ENCODE measurements at regions not wholly inside any gene's neighbourhood (a gene's known extent, or its start where the extent isn't known, plus 50 kb on each side); places are given as distances from the start of the nearest gene placed in this dataset.
A peak's percentile ranks its signal among the peaks of the same experiment; 100 is the strongest.
"Not testable (repeated sequence)": the region's sequence is repeated elsewhere in the genome, so short reads cannot be mapped to it uniquely, and the experiment has no call there.

DNA sequence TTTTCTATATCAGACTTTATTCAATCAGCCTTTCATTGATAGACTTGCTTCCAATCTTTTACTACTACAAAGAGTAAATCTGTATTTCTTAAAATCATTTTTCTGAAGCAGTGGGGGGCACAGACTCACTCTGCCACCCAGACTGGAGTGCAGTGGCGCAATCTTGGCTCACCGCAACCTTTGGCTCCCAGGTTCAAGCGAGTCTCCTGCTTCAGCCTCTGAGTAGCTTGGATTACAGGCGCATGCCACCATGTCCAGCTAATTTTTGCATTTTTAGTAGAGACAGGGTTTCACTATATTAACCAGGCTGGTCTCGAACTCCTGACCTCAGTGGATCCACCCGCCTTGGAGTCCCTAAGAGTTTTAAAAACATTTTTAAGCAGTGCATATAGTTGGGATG lies 270.6 kb upstream of the REG3G start:
- no peak for DNase-seq

DNA sequence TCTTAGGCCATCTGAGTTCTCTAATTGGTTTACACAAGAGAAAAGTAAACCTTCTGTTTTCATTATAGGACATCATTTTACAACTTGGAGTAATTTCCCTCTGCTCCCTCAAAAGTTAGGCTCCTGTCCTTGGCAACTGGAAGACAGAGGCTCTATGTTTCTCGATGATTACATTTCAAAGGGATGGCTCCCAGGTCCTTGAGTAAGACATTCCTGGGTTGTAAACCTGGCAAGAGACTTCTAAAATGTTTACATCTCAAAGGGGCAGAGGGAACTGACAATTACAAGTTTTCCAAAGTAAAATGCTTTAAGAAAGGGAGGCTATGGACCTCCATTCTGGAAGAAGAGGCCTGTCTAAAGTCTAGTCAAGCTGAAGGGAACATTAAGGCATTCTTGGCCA lies 268.3 kb upstream of the REG3G start:
- no peak for DNase-seq

DNA sequence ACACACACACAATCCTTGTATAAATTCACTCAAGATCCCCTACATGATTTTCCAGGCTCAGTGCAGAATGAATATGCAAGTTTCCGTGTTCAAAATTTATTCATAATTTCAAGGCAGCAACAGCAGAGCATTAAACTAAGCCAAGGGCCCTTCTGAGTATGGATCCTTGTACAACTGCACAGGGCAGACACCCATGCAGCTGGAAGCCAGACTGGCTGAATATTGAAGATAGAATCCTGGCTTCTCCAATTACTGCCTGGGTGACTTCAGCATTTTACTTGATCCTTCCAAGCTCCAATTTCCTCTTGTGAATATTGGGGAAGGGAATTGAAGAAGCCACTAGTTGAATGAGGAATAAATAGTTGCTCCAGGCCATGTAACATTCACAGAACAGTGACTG lies 267.9 kb upstream of the REG3G start:
- DNase-seq, result no peak

DNA sequence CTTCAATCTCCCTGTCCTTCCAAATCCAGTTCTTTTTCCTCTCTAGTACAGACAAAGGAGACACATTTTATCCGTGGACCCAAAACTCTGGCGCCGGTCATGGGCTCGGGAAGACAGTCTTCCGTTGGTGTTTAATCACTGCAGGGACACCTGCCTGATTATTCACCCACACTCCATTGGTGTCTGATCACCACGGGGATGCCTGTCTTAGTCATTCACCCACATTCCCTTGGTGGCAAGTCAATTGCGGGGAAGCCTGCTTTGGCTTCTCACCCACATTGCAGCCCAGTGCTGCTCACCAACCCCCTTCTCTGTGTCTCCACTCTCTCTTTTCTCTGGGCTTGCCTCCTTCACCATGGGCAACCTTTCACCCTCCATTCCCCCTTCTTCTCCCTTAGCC lies 266.7 kb upstream of the REG3G start:
- not testable (repeated sequence) for DNase-seq

DNA sequence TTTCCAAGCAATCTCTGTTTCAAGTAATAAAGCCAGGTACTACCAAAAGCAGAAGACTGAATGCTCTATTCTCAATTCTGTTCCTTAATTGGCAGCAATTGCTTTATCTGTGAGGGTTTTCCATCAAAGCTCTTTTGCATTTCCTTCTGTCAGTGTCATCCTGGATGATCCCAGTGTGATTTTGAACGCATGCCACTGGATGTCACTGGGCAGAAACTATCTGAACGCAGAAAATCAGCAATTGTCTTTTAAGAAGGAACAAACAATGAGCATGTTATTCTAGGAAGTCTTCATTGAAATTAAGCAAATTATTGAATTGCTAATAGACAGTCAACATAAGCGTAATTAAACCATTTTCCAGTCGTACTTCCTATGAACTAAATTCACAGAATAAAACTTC lies 259.0 kb upstream of the REG3G start:
- no peak for DNase-seq

DNA sequence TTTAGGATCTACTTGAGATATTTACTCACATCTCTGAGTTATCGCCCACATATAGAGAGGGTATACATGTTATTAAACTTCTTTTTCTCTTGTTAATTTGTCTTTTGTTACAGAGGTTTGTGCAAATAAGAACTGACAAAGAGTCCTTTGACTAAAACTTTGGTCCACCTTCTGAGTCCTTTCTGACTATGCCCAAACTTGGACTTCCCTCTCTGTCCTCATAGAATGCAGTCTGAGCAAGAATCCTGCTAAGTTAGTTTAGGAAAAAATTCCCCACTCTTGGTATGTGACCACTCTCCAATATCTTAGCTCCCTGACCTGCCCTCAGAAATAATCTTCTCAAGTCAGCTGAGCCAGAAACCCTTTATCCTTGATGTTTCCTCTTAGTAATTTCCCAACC lies 257.5 kb upstream of the REG3G start:
- DNase-seq, result no peak

DNA sequence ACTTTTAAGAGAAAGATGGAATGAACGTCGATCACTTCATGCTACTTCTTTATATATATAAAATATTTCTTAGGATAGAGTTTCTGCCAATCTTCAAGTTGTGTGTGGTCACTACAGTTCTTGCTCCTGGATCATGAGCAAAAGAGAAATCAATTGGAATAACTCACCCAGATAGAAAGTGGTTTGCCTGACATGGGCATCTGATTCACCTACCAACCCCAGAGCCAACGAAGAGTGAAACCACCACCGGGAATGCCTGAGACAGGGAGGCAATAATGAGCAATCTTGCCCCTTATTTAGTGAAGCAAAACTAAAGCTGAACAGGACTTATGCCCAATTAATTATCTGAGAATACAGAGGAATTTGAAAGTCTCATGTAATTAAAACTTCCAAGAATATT lies 250.2 kb upstream of the REG3G start:
- no peak for DNase-seq

DNA sequence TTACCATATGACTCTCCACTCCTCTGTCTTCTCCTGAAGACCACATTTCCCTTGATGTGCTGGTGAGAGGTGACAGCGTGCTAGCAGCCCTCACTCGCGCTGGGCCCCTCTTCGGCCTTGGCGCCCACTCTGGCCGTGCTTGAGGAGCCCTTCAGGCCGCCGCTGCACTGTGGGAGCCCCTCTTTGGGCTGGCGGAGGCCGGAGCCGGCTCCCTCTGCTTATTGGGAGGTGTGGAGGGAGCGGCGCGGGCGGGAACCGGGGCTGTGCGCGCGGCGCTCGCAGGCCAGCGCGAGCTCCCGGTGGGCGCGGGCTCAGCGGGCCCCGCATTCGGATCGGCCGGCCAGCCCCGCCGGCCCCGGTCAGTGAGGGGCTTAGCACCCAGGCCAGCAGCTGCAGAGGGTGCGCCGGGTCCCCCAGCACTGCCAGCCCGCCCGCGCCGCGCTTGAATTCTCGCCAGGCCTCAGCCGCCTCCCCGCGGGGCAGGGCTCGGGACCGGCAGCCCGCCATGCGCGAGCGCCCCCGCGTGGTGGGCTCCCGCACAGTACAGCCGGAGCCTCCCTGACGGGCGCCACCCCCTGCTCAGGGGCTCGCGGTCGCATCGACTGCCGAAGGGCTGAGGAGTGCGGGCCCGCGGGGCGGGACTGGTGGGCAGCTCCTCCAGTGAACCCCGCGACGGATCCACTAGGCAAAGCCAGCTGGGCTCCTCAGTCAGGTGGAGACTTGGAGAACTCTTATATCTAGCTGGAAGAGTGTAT lies 246.6 kb upstream of the REG3G start:
- DNase-seq, result no peak

DNA sequence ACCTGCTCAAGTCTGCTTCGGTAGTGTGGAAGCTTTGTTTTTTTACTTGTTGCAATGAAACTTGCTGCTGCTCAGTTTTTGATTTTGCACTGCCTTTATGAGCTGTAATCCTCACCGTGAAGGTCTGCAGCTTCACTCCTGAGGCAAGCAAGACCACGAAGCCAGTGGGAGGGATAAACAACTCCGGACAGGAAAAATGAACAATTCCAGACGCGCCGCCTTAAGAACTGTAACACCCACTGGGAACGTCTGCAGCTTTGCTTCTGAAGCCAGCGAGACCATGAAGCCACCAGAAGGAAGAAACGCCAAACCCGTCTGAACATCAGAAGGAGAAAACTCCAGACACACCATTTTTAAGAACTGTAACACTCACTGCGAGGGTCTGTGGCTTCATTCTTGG lies 245.7 kb upstream of the REG3G start:
- no peak for DNase-seq

DNA sequence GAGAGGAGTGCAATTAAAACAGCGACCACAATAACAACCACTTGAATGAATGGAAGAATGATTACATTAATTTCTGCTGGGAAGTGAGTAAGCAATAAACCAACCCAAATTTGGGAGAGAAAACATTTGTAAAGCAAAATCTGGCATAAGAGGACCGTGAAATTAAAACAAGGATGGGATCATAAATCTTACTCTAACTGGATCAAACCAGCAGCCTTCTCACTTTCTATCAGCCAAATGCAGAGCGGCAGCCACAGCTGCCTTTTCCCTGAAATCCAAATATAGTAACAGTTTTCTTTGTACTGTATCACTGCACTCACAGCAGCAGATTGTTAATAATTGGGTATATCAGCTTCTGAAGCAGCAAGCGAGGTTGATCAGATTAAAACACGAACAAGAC lies 245.2 kb upstream of the REG3G start:
- DNase-seq, result no peak

DNA sequence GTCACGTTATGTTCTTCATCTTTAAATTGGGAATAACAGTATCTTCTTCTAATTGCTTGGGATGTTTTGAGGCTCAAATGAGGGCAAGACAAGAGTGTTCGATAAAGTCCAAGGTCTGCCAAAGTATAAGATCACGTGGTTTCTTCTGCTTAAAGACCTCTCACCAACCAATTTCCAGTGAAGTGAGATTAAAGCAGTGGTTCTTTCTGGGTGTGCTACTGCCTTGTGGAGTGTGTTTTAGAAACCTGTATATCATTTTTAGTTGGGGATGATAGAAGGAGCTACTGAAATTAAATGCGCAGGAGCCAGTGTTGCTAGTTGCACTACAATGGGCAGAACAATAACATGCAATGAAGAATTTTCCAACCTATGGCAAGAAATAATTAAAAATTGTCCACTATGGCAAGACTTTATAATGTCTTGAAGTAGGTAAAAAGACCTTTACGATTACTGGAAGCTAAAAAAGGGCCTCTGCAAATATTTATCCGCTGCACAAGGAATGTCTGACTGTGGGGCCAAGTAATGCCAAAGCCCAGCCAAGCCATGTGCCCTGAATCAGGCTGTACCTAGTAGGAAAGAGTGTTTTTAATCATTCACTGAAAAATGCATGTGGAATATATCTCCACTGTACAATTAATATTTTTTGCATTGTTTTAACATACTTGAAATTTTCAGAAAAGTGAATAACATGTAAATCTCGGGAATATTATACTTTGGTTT lies 244.5 kb upstream of the REG3G start:
- no peak for DNase-seq

DNA sequence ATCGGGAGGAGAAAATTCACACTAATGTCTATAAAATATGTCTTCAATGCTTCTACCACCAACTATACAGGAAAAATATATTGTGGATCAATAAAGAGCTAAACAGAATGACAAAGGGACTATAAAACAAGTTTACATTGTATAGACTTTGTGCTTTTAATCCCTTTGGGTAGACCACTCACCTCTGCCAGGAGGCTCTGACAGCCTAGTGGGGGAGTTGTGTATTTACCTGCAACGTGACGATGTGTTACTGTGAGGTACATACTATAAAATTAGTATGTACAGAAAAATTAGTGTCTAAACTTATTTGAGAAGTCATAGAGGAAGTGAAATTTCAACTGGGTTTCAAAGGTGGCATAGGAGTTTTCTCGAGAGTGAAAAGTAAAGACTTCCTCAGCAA lies 243.3 kb upstream of the REG3G start:
- DNase-seq, result no peak

DNA sequence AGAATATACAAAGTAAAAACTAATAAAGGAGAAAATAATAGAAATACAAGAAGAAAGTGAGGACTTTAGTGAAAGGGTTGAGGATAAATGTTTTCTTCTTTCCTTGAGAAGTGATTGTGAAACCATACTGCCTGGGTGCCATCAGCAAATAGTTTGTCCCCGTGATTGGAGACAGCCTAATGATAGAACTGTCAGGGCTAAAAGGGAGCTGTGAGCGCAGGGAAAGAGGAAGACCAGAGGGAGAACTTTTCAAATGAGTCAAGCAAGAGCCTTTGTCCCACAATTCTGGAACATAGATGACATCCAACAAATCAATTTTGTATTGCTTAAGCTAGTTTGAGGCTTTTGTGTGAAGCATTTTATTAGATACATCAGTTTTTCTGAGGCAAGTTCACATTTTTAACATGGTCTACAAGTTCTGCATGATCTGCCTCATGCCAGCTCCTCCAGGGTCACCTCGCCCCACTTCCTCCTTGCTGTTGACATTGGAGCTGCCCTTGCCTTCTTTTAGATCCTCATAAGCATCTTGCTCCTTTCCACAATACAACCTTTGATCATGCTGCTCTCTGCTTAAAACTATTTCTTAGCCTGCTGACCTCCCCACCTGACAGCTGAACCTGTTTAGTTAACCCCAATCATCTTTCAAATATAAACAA lies 213.4 kb upstream of the REG3G start:
- DNase-seq, result no peak

DNA sequence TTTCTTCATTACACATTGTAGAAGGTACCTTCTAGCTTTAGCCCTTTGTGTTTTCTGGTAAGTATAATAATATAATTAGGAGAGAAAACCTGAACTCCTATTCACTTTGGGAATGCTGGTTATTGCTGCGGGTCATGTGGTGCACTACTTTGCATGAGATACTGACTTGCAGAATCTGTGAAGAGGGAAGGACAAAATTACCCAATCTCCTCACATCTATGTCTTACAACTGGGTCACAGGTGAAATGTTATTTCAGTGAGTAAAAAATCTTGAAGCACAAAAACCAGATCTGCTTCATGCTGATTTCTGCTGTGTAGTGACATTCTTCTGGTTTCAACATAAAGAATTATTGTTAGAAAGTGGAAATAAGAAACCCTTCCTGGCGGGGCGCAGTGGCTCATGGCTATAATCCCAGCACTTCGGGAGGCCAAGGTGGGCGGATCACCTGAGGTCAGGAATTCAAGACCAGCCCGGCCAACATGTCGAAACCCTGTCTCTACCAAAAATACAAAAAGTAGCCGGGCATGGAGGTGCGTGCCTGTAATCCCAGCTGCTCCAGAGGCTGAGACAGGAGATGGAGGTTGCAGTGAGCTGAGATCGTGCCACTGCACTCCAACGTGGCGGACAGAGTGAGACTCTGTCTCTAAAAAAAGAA lies 211.0 kb upstream of the REG3G start:
- no peak for DNase-seq

DNA sequence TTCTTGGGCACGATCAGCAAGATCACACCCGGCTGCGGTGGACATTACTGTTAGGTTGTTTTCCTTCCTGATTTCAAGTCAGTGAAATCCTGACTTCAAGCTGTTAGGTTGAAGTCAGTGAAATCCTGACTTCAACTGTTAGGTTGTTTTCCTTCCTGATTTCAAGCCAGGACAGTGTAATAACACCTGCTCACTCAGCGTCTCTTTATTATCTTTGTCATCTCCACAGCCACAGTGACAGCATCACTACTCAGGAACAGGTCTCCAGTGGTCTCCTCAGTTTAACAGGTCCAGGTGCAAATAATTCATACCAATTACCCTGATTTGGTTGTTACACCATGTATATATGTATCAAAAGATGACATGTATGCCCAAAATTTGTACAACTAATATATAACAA lies 208.1 kb upstream of the REG3G start:
- DNase-seq, result peak; percentile 17

DNA sequence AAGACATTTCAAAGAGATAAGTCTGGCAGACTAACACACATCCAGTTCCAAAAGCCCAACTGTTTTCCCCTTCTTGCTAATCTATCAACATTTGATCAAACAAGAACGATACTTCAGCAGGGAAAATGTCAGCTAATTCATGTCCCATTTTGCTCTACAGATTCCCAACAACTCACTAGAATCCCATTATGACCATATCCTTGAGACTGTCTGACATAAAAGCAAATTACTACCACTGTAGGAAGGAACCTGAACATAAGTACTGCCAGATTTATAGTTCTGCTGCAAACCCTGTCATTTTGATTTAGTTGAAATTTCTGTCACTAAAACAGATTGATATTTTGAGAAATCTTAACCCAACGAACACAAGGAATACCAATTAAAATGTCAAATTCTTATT lies 193.0 kb upstream of the REG3G start:
- no peak for DNase-seq

DNA sequence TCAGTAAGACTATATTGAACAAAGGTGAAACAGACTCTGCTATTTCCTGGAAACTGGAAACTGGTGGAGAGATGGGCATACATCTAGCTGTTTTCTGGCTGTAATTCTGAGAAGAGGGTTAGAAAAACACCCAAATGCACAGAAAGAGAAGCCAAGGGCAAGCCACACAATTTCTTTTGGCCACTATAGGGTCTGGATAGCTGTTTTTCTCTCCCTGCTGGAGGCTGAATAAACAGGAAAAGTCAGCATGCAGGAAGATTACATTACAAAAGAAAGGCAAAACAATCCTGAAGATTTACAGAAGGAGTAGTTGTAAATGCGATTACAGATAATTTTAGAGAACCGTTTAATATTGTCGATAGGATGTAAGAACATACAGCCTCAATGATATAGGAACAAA lies 186.2 kb upstream of the REG3G start:
- no peak for DNase-seq

DNA sequence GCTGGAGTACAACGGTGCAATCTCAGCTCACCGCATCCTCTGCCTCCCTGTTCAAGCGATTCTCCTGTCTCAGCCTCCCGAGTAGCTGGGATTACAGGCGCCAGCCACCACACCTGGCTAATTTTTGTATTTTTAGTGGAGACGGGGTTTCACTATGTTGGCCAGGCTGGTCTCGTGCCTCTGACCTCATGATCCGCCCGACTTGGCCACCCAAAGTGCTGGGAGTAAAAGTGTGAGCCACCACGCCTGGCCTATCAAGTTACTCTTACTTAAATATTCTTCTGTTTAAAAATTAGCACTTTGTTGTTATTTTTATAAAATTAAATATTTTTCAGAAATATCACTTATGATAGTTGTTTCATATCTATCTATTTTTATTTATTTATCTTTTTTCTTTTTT lies 185.2 kb upstream of the REG3G start:
- not testable (repeated sequence) for DNase-seq

DNA sequence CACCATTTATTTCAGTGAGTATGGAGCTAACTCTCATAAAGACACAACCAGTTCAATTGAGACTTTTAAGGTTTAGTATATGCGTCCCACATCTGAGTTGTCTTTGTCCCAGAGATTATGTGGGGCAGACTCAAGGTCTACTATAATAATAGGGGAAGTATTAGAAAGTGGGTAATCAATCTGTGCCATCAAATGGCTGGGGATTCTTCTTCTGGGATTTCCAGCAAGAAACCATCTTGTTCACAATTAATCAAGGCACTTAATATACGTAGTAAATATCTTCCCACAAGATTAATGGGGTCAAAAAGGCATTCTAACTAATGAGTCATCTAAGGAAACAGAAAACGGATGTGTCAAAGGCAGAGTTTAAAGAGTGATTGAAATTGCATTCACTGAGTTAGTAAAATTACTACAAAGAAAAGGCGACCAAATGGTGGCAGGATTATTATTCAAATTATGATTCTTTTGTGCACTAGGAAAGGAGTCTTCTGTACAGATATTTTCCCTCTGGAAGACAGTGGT lies 179.8 kb upstream of the REG3G start:
- no peak for DNase-seq

DNA sequence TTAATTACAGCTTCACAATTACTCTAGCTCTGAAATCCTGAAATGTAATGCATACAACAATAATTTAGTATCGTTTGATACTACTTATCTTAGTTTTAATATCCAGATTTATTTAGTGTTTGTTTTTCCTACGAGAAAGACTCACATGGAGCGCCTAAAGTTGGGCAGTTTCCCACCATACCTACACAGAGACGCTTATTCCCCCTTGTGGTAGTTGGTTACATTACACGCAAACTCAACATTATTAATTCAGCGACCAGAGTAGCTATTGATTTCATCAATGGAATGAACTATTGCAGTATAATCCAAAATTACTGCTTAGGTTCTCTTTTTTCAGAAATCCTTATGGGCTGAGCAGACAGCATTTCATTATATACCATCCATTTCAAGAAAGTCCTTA lies 164.0 kb upstream of the REG3G start:
- DNase-seq, result peak; percentile 0

DNA sequence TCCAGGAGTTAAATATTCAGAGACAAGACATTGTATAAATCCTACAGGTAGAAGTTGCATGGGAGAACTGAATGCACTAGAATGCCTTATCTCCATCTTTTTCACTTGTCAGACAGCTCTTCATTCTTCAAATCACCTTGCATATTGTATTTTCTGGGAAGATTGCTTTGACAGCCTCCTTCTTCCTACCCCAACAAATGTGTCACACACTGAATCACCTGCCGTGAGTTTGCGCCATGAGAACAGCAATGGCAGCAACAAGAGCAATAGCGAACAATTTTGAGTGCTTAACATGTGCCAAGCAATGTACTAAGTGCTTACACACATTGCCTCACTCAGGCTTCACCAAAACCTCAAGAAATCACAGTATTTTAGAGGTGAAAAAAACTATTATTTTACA lies 161.3 kb upstream of the REG3G start:
- DNase-seq, result no peak

DNA sequence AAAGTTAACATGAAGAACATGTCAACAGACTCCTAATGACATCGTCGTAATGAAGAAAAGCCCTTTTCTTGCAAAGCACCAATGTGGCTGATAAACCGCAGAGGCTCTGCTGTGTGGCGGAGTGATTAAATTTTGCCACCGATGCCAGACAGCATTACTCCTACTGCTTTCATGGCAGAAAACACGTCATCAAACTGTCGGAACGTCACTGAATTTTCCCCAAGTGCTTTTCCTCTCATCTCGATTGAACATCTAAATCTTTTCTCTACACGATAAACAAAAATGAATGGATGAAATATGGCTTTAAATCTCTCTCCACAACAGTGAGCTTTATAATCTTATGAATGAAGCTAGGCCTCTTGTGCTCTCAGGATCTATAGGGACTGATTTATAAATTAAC lies 159.8 kb upstream of the REG3G start:
- no peak for DNase-seq

DNA sequence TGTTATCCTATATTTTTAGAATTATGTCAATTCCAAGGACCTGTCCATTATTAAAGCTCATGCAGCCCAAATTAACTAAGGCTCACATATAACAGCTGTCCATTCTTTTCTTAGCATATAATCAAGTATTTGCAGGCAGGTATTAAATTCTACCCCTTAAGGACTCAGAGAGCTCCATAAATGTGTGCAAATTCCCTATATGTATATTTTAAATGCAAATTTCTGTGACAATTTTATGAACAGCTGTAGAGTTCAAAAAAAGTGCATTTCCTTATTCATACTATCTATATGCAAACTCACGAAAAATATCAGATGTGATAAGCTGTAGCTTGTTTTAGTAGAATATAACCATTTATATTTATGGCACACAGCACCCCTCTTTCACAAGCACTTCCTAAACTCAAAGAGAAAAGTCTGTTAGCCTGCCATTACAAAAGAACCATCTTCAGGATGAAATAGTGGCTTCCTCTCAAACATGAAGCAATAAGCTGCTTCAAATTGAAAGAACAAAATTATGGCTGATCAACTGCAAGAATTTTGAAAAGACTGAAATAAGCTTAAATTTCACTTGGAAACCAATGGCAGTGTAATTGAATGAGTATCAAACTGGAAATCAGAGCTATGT lies 155.0 kb upstream of the REG3G start:
- DNase-seq, result no peak

Measured in NCI-H345 (cell line).